Smooth muscle cell (in vitro differentiated cells): ENCODE measurements at regions not wholly inside any gene's neighbourhood (a gene's known extent, or its start where the extent isn't known, plus 50 kb on each side); places are given as distances from the start of the nearest gene placed in this dataset.
"Not testable (repeated sequence)": the region's sequence is repeated elsewhere in the genome, so short reads cannot be mapped to it uniquely, and the experiment has no call there.

Experiments used
- DNase-seq: peaks from one replicate; lab custom pipeline; 2025; ENCODE audit not compliant: unreplicated experiment; lab: John Stamatoyannopoulos, UW
- H2AFZ ChIP-seq: fragments of 200-600 bp; sonication (generic); 2 replicates; pipeline ENCODE4 v1.6.0; 2016; ENCODE audit warnings: antibody characterized with exemption, low read depth, mild to moderate bottlenecking
- H3F3A ChIP-seq: fragments of 200-600 bp; sonication (generic); 2 replicates; pipeline ENCODE4 v1.6.0; 2017; ENCODE audit warnings: antibody characterized with exemption, low read depth
- H3K27ac ChIP-seq: fragments of 200-600 bp; sonication (generic); 2 replicates; pipeline ENCODE4 v1.5.1; 2016; ENCODE audit warnings: low read depth, mild to moderate bottlenecking
- H3K27me3 ChIP-seq: fragments of 200-600 bp; sonication (generic); 2 replicates; pipeline ENCODE4 v1.6.1; 2016; ENCODE audit warnings: low read depth, mild to moderate bottlenecking
- H3K36me3 ChIP-seq: fragments of 200-600 bp; sonication (generic); 2 replicates; pipeline ENCODE4 v1.5.1; 2016; ENCODE audit warnings: low read depth
- H3K4me1 ChIP-seq: fragments of 200-600 bp; sonication (generic); 2 replicates; pipeline ENCODE4 v1.5.1; 2016; ENCODE audit warnings: low read depth
- H3K4me2 ChIP-seq: fragments of 200-600 bp; sonication (generic); 2 replicates; pipeline ENCODE4 v1.6.0; 2016; ENCODE audit warnings: mild to moderate bottlenecking
- H3K4me3 ChIP-seq: fragments of 200-600 bp; sonication (generic); 2 replicates; pipeline ENCODE4 v1.5.1; 2016; ENCODE audit warnings: mild to moderate bottlenecking
- H3K79me2 ChIP-seq: fragments of 200-600 bp; sonication (generic); 2 replicates; pipeline ENCODE4 v1.6.0; 2016; ENCODE audit warnings: low read depth, mild to moderate bottlenecking
- H3K9ac ChIP-seq: fragments of 200-600 bp; sonication (generic); 2 replicates; pipeline ENCODE4 v1.6.0; 2016; ENCODE audit warnings: low read depth
- H3K9me3 ChIP-seq: fragments of 200-600 bp; sonication (generic); replicated peaks from 2 replicates; pipeline ENCODE4 v1.5.1; 2016; ENCODE audit warnings: low read depth
- H4K20me1 ChIP-seq: fragments of 200-600 bp; sonication (generic); 2 replicates; pipeline ENCODE4 v1.6.0; 2016; ENCODE audit warnings: low read depth
- WGBS: methylation state at CpG from one replicate; pipeline ENCODE4 v1.1.7; 2016; ENCODE audit warnings: low lambda C conversion rate; 5-methylcytosine and 5-hydroxymethylcytosine counted together
- TF ChIP-seq, protein P1 (sequence below): fragments of 200-600 bp; sonication (generic); IDR thresholded peaks from 2 replicates; pipeline ENCODE4 v1.5.1; 2017; ENCODE audit warnings: borderline replicate concordance, mild to moderate bottlenecking, antibody characterized with exemption; ENCODE audit not compliant: insufficient read depth, poor library complexity, severe bottlenecking

DNA sequence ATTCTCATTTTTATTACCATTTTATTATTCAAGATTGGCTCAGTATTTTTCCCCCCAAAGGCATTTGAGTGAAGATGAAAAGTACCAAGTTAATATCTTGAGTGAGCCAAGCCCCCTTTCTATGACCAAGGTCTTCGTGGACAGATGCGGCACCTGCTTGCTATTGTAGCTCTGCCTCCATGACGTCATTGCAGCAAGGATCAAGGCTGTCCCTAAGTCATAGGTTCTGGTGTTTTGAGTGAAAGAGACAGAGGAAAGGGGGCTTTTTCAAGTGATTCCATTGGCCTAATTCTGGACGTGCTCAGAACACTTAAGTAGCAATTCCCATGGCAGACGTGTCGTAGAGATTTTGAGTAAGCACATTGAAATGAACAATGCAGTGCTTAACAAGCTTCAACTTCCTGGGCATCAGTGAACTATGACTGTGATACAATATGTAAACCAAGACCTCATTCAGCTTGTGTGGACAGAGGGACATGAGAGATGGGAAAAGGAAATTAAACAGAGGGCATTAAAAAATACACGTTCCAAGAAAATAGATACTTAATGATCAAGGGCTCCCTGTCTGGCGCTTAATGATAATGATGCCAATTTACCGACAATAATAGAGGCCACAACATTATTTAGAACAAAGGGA lies 248.7 kb upstream of the NPVF start:
- Histone ChIP-seq H3K79me2 (no peaks in the 10 kb centered on the region), H3K4me3 (no peak overlapping the region), H3K36me3 (no peaks in the 10 kb centered on the region), H3K4me2 (no peak overlapping the region), H3K27ac (no peak overlapping the region), H3K27me3 (peaks cover 18% of the 10 kb centered on the region), H3K9me3 (no peaks in the 10 kb centered on the region), H3F3A (no peaks in the 10 kb centered on the region), H3K4me1 (no peaks in the 10 kb centered on the region), H2AFZ (no peak overlapping the region), H4K20me1 (no peaks in the 10 kb centered on the region), H3K9ac (no peak overlapping the region)
- TF ChIP-seq, protein P1, sequence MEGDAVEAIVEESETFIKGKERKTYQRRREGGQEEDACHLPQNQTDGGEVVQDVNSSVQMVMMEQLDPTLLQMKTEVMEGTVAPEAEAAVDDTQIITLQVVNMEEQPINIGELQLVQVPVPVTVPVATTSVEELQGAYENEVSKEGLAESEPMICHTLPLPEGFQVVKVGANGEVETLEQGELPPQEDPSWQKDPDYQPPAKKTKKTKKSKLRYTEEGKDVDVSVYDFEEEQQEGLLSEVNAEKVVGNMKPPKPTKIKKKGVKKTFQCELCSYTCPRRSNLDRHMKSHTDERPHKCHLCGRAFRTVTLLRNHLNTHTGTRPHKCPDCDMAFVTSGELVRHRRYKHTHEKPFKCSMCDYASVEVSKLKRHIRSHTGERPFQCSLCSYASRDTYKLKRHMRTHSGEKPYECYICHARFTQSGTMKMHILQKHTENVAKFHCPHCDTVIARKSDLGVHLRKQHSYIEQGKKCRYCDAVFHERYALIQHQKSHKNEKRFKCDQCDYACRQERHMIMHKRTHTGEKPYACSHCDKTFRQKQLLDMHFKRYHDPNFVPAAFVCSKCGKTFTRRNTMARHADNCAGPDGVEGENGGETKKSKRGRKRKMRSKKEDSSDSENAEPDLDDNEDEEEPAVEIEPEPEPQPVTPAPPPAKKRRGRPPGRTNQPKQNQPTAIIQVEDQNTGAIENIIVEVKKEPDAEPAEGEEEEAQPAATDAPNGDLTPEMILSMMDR = no peak
- DNase-seq = no peak
- WGBS = 82% methylated on average over 9 of the region's 9 CpGs

DNA sequence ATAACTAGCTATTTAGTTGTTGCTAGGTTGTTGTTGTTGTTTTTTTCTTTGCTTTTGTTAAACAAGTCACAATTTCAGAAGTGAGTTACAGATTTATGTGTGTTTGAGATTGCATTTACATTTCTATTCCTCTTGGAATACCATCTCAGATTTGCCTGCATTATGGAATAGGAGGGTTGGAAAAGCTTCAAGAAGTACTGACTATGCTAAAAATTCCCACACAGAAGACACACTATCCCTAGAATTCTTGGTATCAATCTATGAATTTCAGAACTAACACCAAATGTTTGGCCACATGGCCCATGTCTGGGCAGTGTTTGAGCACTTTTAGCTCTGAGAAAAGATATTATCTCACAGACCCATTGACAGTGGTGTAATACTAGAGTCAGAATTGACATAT lies 249.9 kb upstream of the NPVF start:
- H3K4me1 ChIP-seq, H3K27ac ChIP-seq, H3K79me2 ChIP-seq, H3F3A ChIP-seq, DNase-seq, H3K27me3 ChIP-seq, H3K36me3 ChIP-seq, H4K20me1 ChIP-seq, H2AFZ ChIP-seq, H3K4me3 ChIP-seq, H3K4me2 ChIP-seq, H3K9me3 ChIP-seq, H3K9ac ChIP-seq: not testable (repeated sequence)

DNA sequence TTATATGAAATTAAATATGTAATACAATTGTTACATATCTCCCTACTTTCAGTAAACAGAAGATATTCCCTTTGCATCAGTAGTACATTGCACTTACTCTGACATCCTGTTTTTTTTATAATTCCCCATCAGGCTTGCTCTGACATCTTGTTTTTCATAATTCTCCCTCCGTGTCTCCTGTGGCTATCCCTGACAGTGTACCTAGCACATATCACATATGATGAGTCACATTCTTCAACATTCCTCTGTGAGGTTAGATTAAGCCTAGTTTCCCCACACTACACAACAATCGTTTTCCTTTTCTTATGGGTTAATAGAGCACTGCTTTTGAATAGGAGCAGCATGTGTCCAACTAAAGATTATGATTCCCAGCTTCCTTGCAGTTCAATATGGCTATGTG lies 250.6 kb upstream of the NPVF start:
- Histone ChIP-seq H3K4me1 (no peaks in the 10 kb centered on the region), H3K79me2 (no peaks in the 10 kb centered on the region), H3K4me3 (no peak overlapping the region), H3K36me3 (no peaks in the 10 kb centered on the region), H3K4me2 (no peak overlapping the region), H3K27me3 (peaks cover 5% of the 10 kb centered on the region), H3K9me3 (no peaks in the 10 kb centered on the region), H2AFZ (no peak overlapping the region), H4K20me1 (no peaks in the 10 kb centered on the region), H3K9ac (no peak overlapping the region), H3K27ac (no peak overlapping the region), H3F3A (no peaks in the 10 kb centered on the region)
- no peak for DNase-seq
- TF ChIP-seq, protein P1 = no peak
- WGBS = 60% methylated on average over 2 of the region's 2 CpGs

DNA sequence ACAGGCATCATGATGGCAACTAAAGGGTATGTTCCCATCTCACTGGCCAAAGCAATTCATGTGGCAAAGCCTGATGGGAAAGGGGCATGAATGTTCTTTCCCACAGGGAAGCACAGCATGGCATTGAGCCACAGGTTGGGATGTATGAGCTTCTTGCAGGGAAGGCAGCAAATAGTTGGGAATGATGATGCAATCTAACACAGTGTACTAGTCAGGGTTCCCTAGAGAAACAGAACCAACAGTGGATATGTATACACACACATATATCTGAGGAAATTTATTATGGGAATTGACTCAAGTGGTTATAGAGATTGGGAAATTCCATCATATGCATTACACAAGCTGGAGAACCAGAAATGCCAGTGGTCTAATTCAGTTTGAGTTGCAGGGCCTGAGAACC lies 253.6 kb upstream of the NPVF start:
- H3K36me3 ChIP-seq = no peaks in the 10 kb centered on the region
- no peaks in the 10 kb centered on the region for H3K9me3 ChIP-seq
- no peak overlapping the region for H3K4me3 ChIP-seq
- no peaks in the 10 kb centered on the region for H3F3A ChIP-seq
- TF ChIP-seq, protein P1 = no peak
- H3K4me2 ChIP-seq = no peak overlapping the region
- H3K4me1 ChIP-seq = no peaks in the 10 kb centered on the region
- H3K79me2 ChIP-seq = no peaks in the 10 kb centered on the region
- no peak for DNase-seq
- H2AFZ ChIP-seq = no peak overlapping the region
- no peaks in the 10 kb centered on the region for H4K20me1 ChIP-seq
- H3K9ac ChIP-seq = no peak overlapping the region
- H3K27ac ChIP-seq = no peak overlapping the region
- no peaks in the 10 kb centered on the region for H3K27me3 ChIP-seq
